ENCODE measurements at regions not wholly inside any gene's neighbourhood (a gene's known extent, or its start where the extent isn't known, plus 50 kb on each side); places are given as distances from the start of the nearest gene placed in this dataset.

GRCh38 chr16:79931721-79932120 lies 331.2 kb upstream of the MAF start:
- H3K4me3 Mint-ChIP-seq, result no peak overlapping the region
- H3K4me1 ChIP-seq (ENCODE audit: control insufficient read depth, insufficient read depth, low read length), result no peaks in the 10 kb centered on the region
- TF ChIP-seq CTCF (conservative IDR thresholded peaks at IDR 0.05), result no peak
- peaks cover 15% of the 10 kb centered on the region for H3K4me1 Mint-ChIP-seq
- no peaks in the 10 kb centered on the region for H3K36me3 Mint-ChIP-seq (ENCODE audit: low read depth)
- no peak for DNase-seq
- H3K4me3 ChIP-seq (ENCODE audit: low read length), result no peak overlapping the region
- no peak overlapping the region for H3K27ac ChIP-seq (ENCODE audit: low read depth, low read length)
- no peaks in the 10 kb centered on the region for H3K9me3 ChIP-seq (ENCODE audit: control insufficient read depth, low read length)
- no peak overlapping the region for H3K27ac Mint-ChIP-seq
- no peaks in the 10 kb centered on the region for H3K9me3 Mint-ChIP-seq
- H3K27me3 ChIP-seq (ENCODE audit: control insufficient read depth, insufficient read depth, low read length, poor library complexity, severe bottlenecking), result peaks cover 26% of the 10 kb centered on the region
- H3K9ac ChIP-seq (ENCODE audit: extremely low read depth, low read length, poor library complexity, severe bottlenecking), result no peak overlapping the region
- WGBS, 2 experiments (ENCODE audit: insufficient coverage in 1 of 2, insufficient read length in 1 of 2), result 78 to 90% methylated on average over 1 of the region's 1 CpG
- H3K27me3 Mint-ChIP-seq (ENCODE audit: insufficient read depth), result peaks cover 14% of the 10 kb centered on the region
- no peaks in the 10 kb centered on the region for H3K36me3 ChIP-seq (ENCODE audit: control insufficient read depth, insufficient read depth, low read length)

GRCh38 chr16:79929260-79929965 lies 328.9 kb upstream of the MAF start:
- TF ChIP-seq CTCF (conservative IDR thresholded peaks at IDR 0.05), result no peak
- Histone ChIP-seq H3K36me3 (ENCODE audit: control insufficient read depth, insufficient read depth, low read length) (no peaks in the 10 kb centered on the region), H3K4me1 (ENCODE audit: control insufficient read depth, insufficient read depth, low read length) (no peaks in the 10 kb centered on the region), H3K9me3 (ENCODE audit: control insufficient read depth, low read length) (no peaks in the 10 kb centered on the region), H3K27me3 (ENCODE audit: control insufficient read depth, insufficient read depth, low read length, poor library complexity, severe bottlenecking) (peaks cover 21% of the 10 kb centered on the region), H3K9ac (ENCODE audit: extremely low read depth, low read length, poor library complexity, severe bottlenecking) (no peak overlapping the region), H3K27ac (ENCODE audit: low read depth, low read length) (no peak overlapping the region), H3K4me3 (ENCODE audit: low read length) (no peak overlapping the region)
- Mint-ChIP-seq H3K36me3 (ENCODE audit: low read depth) (no peaks in the 10 kb centered on the region), H3K27ac (no peak overlapping the region), H3K4me1 (no peaks in the 10 kb centered on the region), H3K27me3 (ENCODE audit: insufficient read depth) (peaks cover 7% of the 10 kb centered on the region), H3K4me3 (no peak overlapping the region), H3K9me3 (no peaks in the 10 kb centered on the region)
- WGBS, 2 experiments (ENCODE audit: insufficient coverage in 1 of 2, insufficient read length in 1 of 2), result 100% methylated on average over 1 of the region's 2 CpGs
- no peak for DNase-seq

DNA sequence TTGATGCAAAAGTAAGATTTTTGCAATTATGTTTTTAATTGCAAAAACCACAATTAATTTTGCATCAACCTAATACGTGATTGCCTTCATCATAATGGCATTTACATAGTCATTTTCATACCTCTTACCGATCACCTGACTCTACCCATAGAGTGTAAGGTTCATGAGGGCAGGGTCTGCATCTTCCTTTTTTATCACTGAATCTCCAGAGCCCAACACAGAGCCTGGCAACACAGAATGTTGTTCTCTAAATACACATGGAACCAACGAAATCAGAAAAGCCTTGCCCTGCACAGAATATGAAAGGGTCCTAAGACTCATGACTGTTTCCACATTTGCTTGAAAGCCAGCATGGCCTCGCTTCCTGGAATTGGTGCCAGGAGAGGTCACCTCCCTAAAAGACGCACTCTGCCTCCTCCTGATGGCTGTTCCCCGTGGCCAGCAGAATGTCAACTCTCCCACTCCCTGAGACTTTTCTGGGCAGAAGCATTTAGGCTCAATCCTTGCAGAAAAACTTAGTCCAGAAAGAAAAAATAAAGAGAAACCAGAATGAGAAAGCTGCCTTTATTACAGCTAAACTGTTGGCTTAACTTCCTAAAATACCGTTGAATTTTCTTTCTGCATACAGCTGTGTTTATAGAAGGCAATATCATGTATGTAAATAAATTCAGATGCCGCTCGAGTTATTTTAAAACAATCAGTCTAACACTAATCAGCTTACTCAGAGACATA lies 327.8 kb upstream of the MAF start:
- Histone ChIP-seq H3K36me3 (ENCODE audit: control insufficient read depth, insufficient read depth, low read length) (no peaks in the 10 kb centered on the region), H3K9ac (ENCODE audit: extremely low read depth, low read length, poor library complexity, severe bottlenecking) (no peak overlapping the region), H3K27me3 (ENCODE audit: control insufficient read depth, insufficient read depth, low read length, poor library complexity, severe bottlenecking) (peaks cover 20% of the 10 kb centered on the region), H3K9me3 (ENCODE audit: control insufficient read depth, low read length) (no peaks in the 10 kb centered on the region), H3K27ac (ENCODE audit: low read depth, low read length) (no peak overlapping the region), H3K4me1 (ENCODE audit: control insufficient read depth, insufficient read depth, low read length) (no peaks in the 10 kb centered on the region), H3K4me3 (ENCODE audit: low read length) (no peak overlapping the region)
- H3K27me3 Mint-ChIP-seq (ENCODE audit: insufficient read depth), result peaks cover 7% of the 10 kb centered on the region
- no peaks in the 10 kb centered on the region for H3K9me3 Mint-ChIP-seq
- H3K4me3 Mint-ChIP-seq, result no peak overlapping the region
- 90 to 97% methylated on average over 4 to 7 of the region's 9 CpGs for WGBS, 2 experiments (ENCODE audit: insufficient coverage in 1 of 2, insufficient read length in 1 of 2)
- no peaks in the 10 kb centered on the region for H3K4me1 Mint-ChIP-seq
- DNase-seq, result no peak
- H3K27ac Mint-ChIP-seq, result no peak overlapping the region
- no peak for TF ChIP-seq CTCF (conservative IDR thresholded peaks at IDR 0.05)
- no peaks in the 10 kb centered on the region for H3K36me3 Mint-ChIP-seq (ENCODE audit: low read depth)
